SU-DHL-6 (cell line): ENCODE measurements at regions not wholly inside any gene's neighbourhood (a gene's known extent, or its start where the extent isn't known, plus 50 kb on each side); places are given as distances from the start of the nearest gene placed in this dataset.

Experiments used
- H2AFZ ChIP-seq: fragments of 200-600 bp; sonication (generic); 2 replicates; pipeline ENCODE4 v1.6.1; 2014; ENCODE audit warnings: low read depth, mild to moderate bottlenecking, moderate library complexity, mixed read lengths, antibody characterized with exemption, low read length; ENCODE audit not compliant: severe bottlenecking
- H3F3A ChIP-seq: fragments of 200-600 bp; shearing (Covaris generic); 2 replicates; pipeline ENCODE4 v1.6.0; 2016; ENCODE audit warnings: antibody characterized with exemption, mild to moderate bottlenecking; ENCODE audit not compliant: insufficient read depth
- H3K27ac ChIP-seq: fragments of 200-600 bp; sonication (generic); 2 replicates; pipeline ENCODE4 v1.5.1; 2016; ENCODE audit warnings: low read depth, mild to moderate bottlenecking, low read length, moderate library complexity, mixed read lengths
- H3K27me3 ChIP-seq: fragments of 200-600 bp; sonication (generic), shearing (Covaris generic); 2 replicates; pipeline ENCODE4 v1.6.0; 2014; ENCODE audit warnings: mild to moderate bottlenecking, low read length
- H3K36me3 ChIP-seq: fragments of 200-600 bp; sonication (generic); 2 replicates; pipeline ENCODE4 v1.6.1; 2014; ENCODE audit warnings: mild to moderate bottlenecking, low read length, mixed read lengths
- H3K4me2 ChIP-seq: fragments of 300-600, 200-600 bp; shearing (Covaris generic), sonication (generic); 2 replicates; pipeline ENCODE4 v1.6.0; 2014; ENCODE audit warnings: low read length, low read depth, mild to moderate bottlenecking; ENCODE audit not compliant: poor library complexity, severe bottlenecking
- H3K4me3 ChIP-seq: fragments of 200-600 bp; sonication (generic); 2 replicates; pipeline ENCODE4 v1.5.1; 2014; ENCODE audit warnings: antibody characterized with exemption, low read length, mild to moderate bottlenecking, mixed read lengths; ENCODE audit not compliant: insufficient read depth, poor library complexity, severe bottlenecking
- H3K79me2 ChIP-seq: fragments of 200-600 bp; sonication (generic); 2 replicates; pipeline ENCODE4 v1.6.1; 2014; ENCODE audit warnings: mild to moderate bottlenecking, low read length, moderate library complexity; ENCODE audit not compliant: insufficient read depth
- H3K9ac ChIP-seq: fragments of 200-600 bp; sonication (generic); 2 replicates; pipeline ENCODE4 v1.7.0; 2014; ENCODE audit warnings: mild to moderate bottlenecking, low read length
- H3K9me2 ChIP-seq: fragments of 200-600 bp; sonication (generic); replicated peaks from 2 replicates; pipeline ENCODE4 v1.6.1; 2014; ENCODE audit warnings: low read length; ENCODE audit not compliant: insufficient read depth
- H3K9me3 ChIP-seq: fragments of 200-600 bp; sonication (generic); 2 replicates; pipeline ENCODE4 v1.6.1; 2014; ENCODE audit warnings: low read length, mixed read lengths; ENCODE audit not compliant: insufficient read depth
- H4K20me1 ChIP-seq: fragments of 200-600 bp; sonication (generic); 2 replicates; pipeline ENCODE4 v1.6.1; 2014; ENCODE audit warnings: low read depth, mild to moderate bottlenecking, antibody characterized with exemption, low read length, moderate library complexity, mixed read lengths
- CTCF ChIP-seq: fragments of 200-600 bp; sonication (generic); IDR thresholded peaks from one replicate; pipeline ENCODE4 v1.5.1; 2017; ENCODE audit warnings: antibody characterized with exemption, mild to moderate bottlenecking, low read length, moderate library complexity; ENCODE audit not compliant: insufficient read depth, poor library complexity, severe bottlenecking
- EZH2phosphoT487 ChIP-seq: fragments of 200-600 bp; sonication (generic), shearing (Covaris generic); conservative IDR thresholded peaks from 2 replicates; pipeline ENCODE4 v1.6.1; 2018; ENCODE audit warnings: mild to moderate bottlenecking, antibody characterized with exemption, low read length, moderate library complexity, mixed read lengths

- Histone ChIP-seq H3K27me3 (no peaks in the 10 kb centered on the region), H3K9ac (no peak overlapping the region), H3K9me3 (no peaks in the 10 kb centered on the region), H3K27ac (no peak overlapping the region), H3K4me3 (no peak overlapping the region), H3F3A (no peaks in the 10 kb centered on the region), H4K20me1 (no peaks in the 10 kb centered on the region), H3K36me3 (no peaks in the 10 kb centered on the region), H3K79me2 (no peaks in the 10 kb centered on the region), H3K4me2 (no peak overlapping the region), H2AFZ (no peak overlapping the region), H3K9me2 (0 out of 2 replicates have a peak, but pooled peaks cover 3% of the 10 kb centered on the region)
- TF ChIP-seq CTCF = no peak
- TF ChIP-seq EZH2phosphoT487 = no peak
These were observed 665.6 kb upstream of the CXADR start for GRCh38 chr21:16847211-16847610.

GRCh38 chr21:16851054-16851453 lies 661.8 kb upstream of the CXADR start:
- Histone ChIP-seq H3K27ac (no peak overlapping the region), H3K9me2 (no peaks in the 10 kb centered on the region), H3K27me3 (no peaks in the 10 kb centered on the region), H3K36me3 (no peaks in the 10 kb centered on the region), H3K4me2 (no peak overlapping the region), H3K4me3 (no peak overlapping the region), H4K20me1 (no peaks in the 10 kb centered on the region), H3K9ac (no peak overlapping the region), H3K9me3 (no peaks in the 10 kb centered on the region), H3K79me2 (no peaks in the 10 kb centered on the region), H2AFZ (no peak overlapping the region), H3F3A (no peaks in the 10 kb centered on the region)
- TF ChIP-seq EZH2phosphoT487 (no peak), CTCF (no peak)

GRCh38 chr21:16855164-16855667 lies 657.6 kb upstream of the CXADR start:
- TF ChIP-seq EZH2phosphoT487 (no peak), CTCF (no peak)

More at GRCh38 chr21:16855164-16855667, 657.6 kb upstream of the CXADR start:
- Histone ChIP-seq H3K36me3 (no peaks in the 10 kb centered on the region), H3F3A (no peaks in the 10 kb centered on the region), H3K79me2 (no peaks in the 10 kb centered on the region), H3K9me3 (no peaks in the 10 kb centered on the region), H3K9ac (no peak overlapping the region), H3K27me3 (no peaks in the 10 kb centered on the region), H2AFZ (no peak overlapping the region), H3K4me3 (no peak overlapping the region), H4K20me1 (no peaks in the 10 kb centered on the region), H3K4me2 (no peak overlapping the region), H3K27ac (no peak overlapping the region), H3K9me2 (no peaks in the 10 kb centered on the region)
